H9 (cell line): ENCODE measurements at regions not wholly inside any gene's neighbourhood (a gene's known extent, or its start where the extent isn't known, plus 50 kb on each side); places are given as distances from the start of the nearest gene placed in this dataset.

Experiments
- DNase-seq: peaks from one replicate; pipeline ENCODE4 v3.0.0-alpha.2; 2017
- H2AFZ ChIP-seq: one replicate; pipeline ENCODE4 v1.6.1; 2013; ENCODE audit warnings: mild to moderate bottlenecking, low read length, control low read depth, moderate library complexity
- H2AK5ac ChIP-seq: 2 replicates; pipeline ENCODE4 v1.6.1; 2013; ENCODE audit warnings: low read length, control low read depth, mixed read lengths; ENCODE audit not compliant: insufficient read length
- H2BK120ac ChIP-seq: one replicate; pipeline ENCODE4 v1.6.1; 2013; ENCODE audit warnings: low read depth, mild to moderate bottlenecking, low read length, control low read depth, inconsistent platforms; ENCODE audit not compliant: poor library complexity, severe bottlenecking
- H2BK12ac ChIP-seq: 2 replicates; pipeline ENCODE4 v1.6.1; 2013; ENCODE audit warnings: low read length, control low read depth, mixed read lengths, low read depth; ENCODE audit not compliant: insufficient read length
- H2BK15ac ChIP-seq: 2 replicates; pipeline ENCODE4 v1.6.1; 2013; ENCODE audit warnings: low read depth, low read length, control low read depth
- H2BK20ac ChIP-seq: one replicate; pipeline ENCODE4 v1.6.1; 2013; ENCODE audit warnings: low read depth, mild to moderate bottlenecking, low read length, control low read depth, inconsistent platforms; ENCODE audit not compliant: poor library complexity, severe bottlenecking
- H2BK5ac ChIP-seq: 2 replicates; pipeline ENCODE4 v1.6.1; 2013; ENCODE audit warnings: low read length, control low read depth, mixed read lengths; ENCODE audit not compliant: insufficient read length
- H3K14ac ChIP-seq: 2 replicates; pipeline ENCODE4 v1.6.1; 2013; ENCODE audit warnings: low read length, control low read depth; ENCODE audit not compliant: insufficient read depth
- H3K18ac ChIP-seq: 2 replicates; pipeline ENCODE4 v1.6.1; 2013; ENCODE audit warnings: low read depth, mild to moderate bottlenecking, mixed read lengths, low read length, control low read depth; ENCODE audit not compliant: insufficient read length
- H3K23ac ChIP-seq: 2 replicates; pipeline ENCODE4 v1.6.1; 2013; ENCODE audit warnings: low read length, control low read depth, mixed read lengths, low read depth; ENCODE audit not compliant: insufficient read length
- H3K23me2 ChIP-seq: 2 replicates; pipeline ENCODE4 v1.6.1; 2013; ENCODE audit warnings: low read depth, mild to moderate bottlenecking, mixed read lengths, low read length, control low read depth; ENCODE audit not compliant: insufficient read length, poor library complexity, severe bottlenecking
- H3K27ac ChIP-seq: 2 replicates; pipeline ENCODE4 v1.5.1; 2013; ENCODE audit warnings: low read length, control low read depth, mixed read lengths, low read depth; ENCODE audit not compliant: insufficient read length
- H3K27me3 ChIP-seq: 2 replicates; pipeline ENCODE4 v1.6.1; 2013; ENCODE audit warnings: low read length, control low read depth, inconsistent platforms; ENCODE audit not compliant: insufficient read depth
- H3K4ac ChIP-seq: 2 replicates; pipeline ENCODE4 v1.6.1; 2013; ENCODE audit warnings: low read depth, mild to moderate bottlenecking, control low read depth, inconsistent platforms, low read length, moderate library complexity
- H3K4me1 ChIP-seq: 2 replicates; pipeline ENCODE4 v1.6.1; 2013; ENCODE audit warnings: low read length, control low read depth, inconsistent platforms; ENCODE audit not compliant: insufficient read depth
- H3K4me2 ChIP-seq: 2 replicates; pipeline ENCODE4 v1.6.1; 2013; ENCODE audit warnings: low read length, control low read depth, mixed read lengths; ENCODE audit not compliant: insufficient read length, insufficient read depth
- H3K56ac ChIP-seq: 2 replicates; pipeline ENCODE4 v1.6.1; 2013; ENCODE audit warnings: low read depth, mild to moderate bottlenecking, mixed read lengths, low read length, control low read depth; ENCODE audit not compliant: insufficient read length
- H3K79me1 ChIP-seq: 2 replicates; pipeline ENCODE4 v1.6.1; 2013; ENCODE audit warnings: low read depth, mild to moderate bottlenecking, moderate library complexity, low read length, control low read depth, inconsistent platforms; ENCODE audit not compliant: insufficient read depth, poor library complexity, severe bottlenecking
- H3K79me2 ChIP-seq: 2 replicates; pipeline ENCODE4 v1.6.1; 2013; ENCODE audit warnings: low read length, control low read depth, inconsistent platforms; ENCODE audit not compliant: insufficient read depth
- H3K9ac ChIP-seq: 2 replicates; pipeline ENCODE4 v1.6.1; 2013; ENCODE audit warnings: low read length, control low read depth, mixed read lengths; ENCODE audit not compliant: insufficient read length; ENCODE audit errors: extremely low read depth
- H3K9me3 ChIP-seq: one replicate; pipeline ENCODE4 v1.6.1; 2013; ENCODE audit warnings: low read depth, low read length, inconsistent platforms; ENCODE audit not compliant: control insufficient read depth
- H3T11ph ChIP-seq: one replicate; pipeline ENCODE4 v1.6.1; 2013; ENCODE audit warnings: mild to moderate bottlenecking, low read length, control low read depth, inconsistent platforms
- H4K20me1 ChIP-seq: one replicate; pipeline ENCODE4 v1.6.1; 2013; ENCODE audit not compliant: control insufficient read depth, insufficient read length, insufficient read depth
- H4K5ac ChIP-seq: 2 replicates; pipeline ENCODE4 v1.6.1; 2013; ENCODE audit warnings: low read depth, mild to moderate bottlenecking, mixed read lengths, low read length, control low read depth; ENCODE audit not compliant: insufficient read length
- H4K8ac ChIP-seq: replicated peaks from 2 replicates; pipeline ENCODE4 v1.6.1; 2013; ENCODE audit warnings: low read length, control low read depth, mixed read lengths, low read depth; ENCODE audit not compliant: insufficient read length
- H4K91ac ChIP-seq: 2 replicates; pipeline ENCODE4 v1.6.1; 2013; ENCODE audit warnings: low read depth, mild to moderate bottlenecking, moderate library complexity, mixed read lengths, low read length, control low read depth; ENCODE audit not compliant: insufficient read length
- H3K27ac Mint-ChIP-seq, 3 experiments: 2 replicates in 2 of 3; 3 replicates in 1 of 3; pipeline ENCODE4 v1.8.0; 2020 to 2021; ENCODE audit warnings: mixed read lengths in 3 of 3, mild to moderate bottlenecking in 1 of 3, moderate library complexity in 1 of 3
- H3K27me3 Mint-ChIP-seq: 2 replicates; pipeline ENCODE4 v1.8.0; 2021; ENCODE audit warnings: low read depth, mild to moderate bottlenecking, moderate library complexity, mixed read lengths
- H3K36me3 Mint-ChIP-seq, 3 experiments: 2 replicates in 2 of 3; 3 replicates in 1 of 3; pipeline ENCODE4 v1.8.0; 2020 to 2021; ENCODE audit warnings: low read depth in 3 of 3, mixed read lengths in 3 of 3; ENCODE audit not compliant: insufficient read depth in 1 of 3
- H3K4me1 Mint-ChIP-seq, 2 experiments: 2 replicates each; pipeline ENCODE4 v1.8.0; 2020; ENCODE audit warnings: mixed read lengths in 2 of 2
- H3K4me3 Mint-ChIP-seq, 2 experiments: 2 replicates in 1 of 2; 3 replicates in 1 of 2; pipeline ENCODE4 v1.8.0; 2020 to 2021; ENCODE audit warnings: mild to moderate bottlenecking in 2 of 2, mixed read lengths in 2 of 2, moderate library complexity in 1 of 2
- H3K9me3 Mint-ChIP-seq, 2 experiments: 2 replicates in 1 of 2; 3 replicates in 1 of 2; pipeline ENCODE4 v1.8.0; 2020; ENCODE audit warnings: mild to moderate bottlenecking in 2 of 2, mixed read lengths in 2 of 2, moderate library complexity in 1 of 2
- CTCF ChIP-seq: fragments of 200-600 bp; sonication (generic); conservative IDR thresholded peaks from 3 replicates; pipeline ENCODE4 v1.8.0; 2021; ENCODE audit warnings: antibody characterized with exemption, mild to moderate bottlenecking
- WGBS: extraction: QIAGEN DNeasy Blood & Tissue Kit; methylation state at CpG from one replicate; pipeline ENCODE4 v1.1.7; 2013; ENCODE audit warnings: missing lambda C conversion rate, low lambda C conversion rate, mixed read lengths; ENCODE audit not compliant: insufficient read length; ENCODE audit errors: extremely low coverage; 5-methylcytosine and 5-hydroxymethylcytosine counted together

GRCh38 chr4:121277194-121278105 is 103.4 kb downstream of the QRFPR start:
- WGBS, result no CpG with 5 or more reads among the region's 5 CpGs
- Histone ChIP-seq H3K79me1 (no peaks in the 10 kb centered on the region), H3K4ac (no peak overlapping the region), H2AFZ (no peak overlapping the region), H2BK5ac (no peak overlapping the region), H3K18ac (no peak overlapping the region), H3K4me2 (no peak overlapping the region), H3K27me3 (no peaks in the 10 kb centered on the region), H3K56ac (no peak overlapping the region), H2BK120ac (no peak overlapping the region), H2AK5ac (no peak overlapping the region), H4K5ac (no peak overlapping the region), H2BK12ac (no peak overlapping the region), H3K23me2 (no peaks in the 10 kb centered on the region), H2BK20ac (no peak overlapping the region), H3K14ac (no peak overlapping the region), H4K91ac (no peak overlapping the region), H3K79me2 (no peaks in the 10 kb centered on the region), H3K9ac (no peak overlapping the region), H3K27ac (no peak overlapping the region), H3T11ph (no peak overlapping the region), H4K8ac (no peak overlapping the region), H4K20me1 (no peaks in the 10 kb centered on the region), H2BK15ac (no peak overlapping the region), H3K9me3 (no peaks in the 10 kb centered on the region), H3K23ac (no peak overlapping the region), H3K4me1 (no peaks in the 10 kb centered on the region)
- Mint-ChIP-seq H3K27me3 (no peaks in the 10 kb centered on the region; the same call in 1 of the 2 replicates), H3K36me3 (no peaks in the 10 kb centered on the region), H3K4me3 (no peak overlapping the region), H3K27ac (no peak overlapping the region), H3K4me1 (peaks cover 2 to 6% of the 10 kb centered on the region in 2 experiments; a peak in 3 of 4 replicates), H3K9me3 (no peaks in the 10 kb centered on the region)
- peak; percentile 57 for DNase-seq
- peak; percentile 65 for TF ChIP-seq CTCF
